HepG2 (cell line): ENCODE measurements at regions not wholly inside any gene's neighbourhood (a gene's known extent, or its start where the extent isn't known, plus 50 kb on each side); places are given as distances from the start of the nearest gene placed in this dataset.

Experiments used
- HMGA1 ChIP-seq: sonication (generic); formaldehyde crosslinking; conservative IDR thresholded peaks from 2 replicates; pipeline ENCODE4 v1.4.0; 2020; ENCODE audit warnings: missing genetic modification reagents
- RFX5 ChIP-seq: IDR thresholded peaks from 2 replicates; pipeline ENCODE4 v1.6.1; 2011; ENCODE audit warnings: low read depth, low read length, improper control_type of control experiment
- ZNF574 ChIP-seq: sonication (generic); formaldehyde crosslinking; IDR thresholded peaks from 2 replicates; pipeline ENCODE4 v1.4.0; 2020; ENCODE audit warnings: missing genetic modification reagents
- ZNF646 ChIP-seq: sonication (generic); formaldehyde crosslinking; IDR thresholded peaks from 2 replicates; pipeline ENCODE4 v1.9.0; 2021; ENCODE audit warnings: mild to moderate bottlenecking, missing genetic modification reagents
- ZNF7 ChIP-seq: IDR thresholded peaks from 2 replicates; pipeline ENCODE4 v1.6.1; 2016; ENCODE audit warnings: missing biosample characterization, missing genetic modification reagents

- TF ChIP-seq ZNF574 (CRISPR knock-in tag) (no peak), RFX5 (no peak), HMGA1 (CRISPR knock-in tag) (no peak), ZNF7 (CRISPR knock-in tag) (no peak), ZNF646 (no peak)
- TF ChIP-seq, all 625 proteins: peak for 0
Measured at GRCh38 chr3:24863215-24863614, 368.6 kb upstream of the THRB start (continued).
